ENCODE measurements at regions not wholly inside any gene's neighbourhood (a gene's known extent, or its start where the extent isn't known, plus 50 kb on each side); places are given as distances from the start of the nearest gene placed in this dataset.

DNA sequence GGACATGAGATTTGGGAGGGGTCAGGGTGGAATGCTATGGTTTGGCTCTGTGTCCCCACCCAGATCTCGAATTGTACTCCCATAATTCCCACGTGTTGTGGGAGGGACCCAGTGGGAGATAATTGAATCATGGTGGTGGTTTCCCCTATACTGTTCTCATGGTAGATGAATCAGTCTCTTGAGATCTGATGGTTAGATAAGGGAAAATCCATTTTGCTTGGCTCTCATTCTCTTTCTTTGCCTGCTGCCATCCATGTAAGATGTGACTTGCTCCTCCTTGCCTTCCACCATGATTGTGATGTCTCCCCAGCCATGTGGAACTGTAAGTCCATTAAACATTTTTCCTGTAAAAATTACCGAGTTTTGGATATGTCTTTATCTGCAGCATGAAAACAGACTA lies 80.9 kb upstream of the GALNT5 start:
- no peak for TF ChIP-seq TAF1 (IDR thresholded peaks at IDR 0.05; ENCODE audit: low read depth)
- TF ChIP-seq ZBTB7A (IDR thresholded peaks at IDR 0.05; ENCODE audit: low read depth) = no peak
- no peak for TF ChIP-seq EP300 (IDR thresholded peaks at IDR 0.05; ENCODE audit: borderline replicate concordance)
- TF ChIP-seq RAD21 (IDR thresholded peaks at IDR 0.05; ENCODE audit: low read depth) = no peak
- TF ChIP-seq EGR1 (IDR thresholded peaks at IDR 0.05) = no peak

GRCh38 chr2:157178874-157179273 lies 78.6 kb upstream of the GALNT5 start:
- TF ChIP-seq CEBPB (IDR thresholded peaks at IDR 0.05) (no peak), RAD21 (IDR thresholded peaks at IDR 0.05; ENCODE audit: low read depth) (no peak), EGR1 (IDR thresholded peaks at IDR 0.05) (no peak), NFIC (IDR thresholded peaks at IDR 0.05) (no peak)

DNA sequence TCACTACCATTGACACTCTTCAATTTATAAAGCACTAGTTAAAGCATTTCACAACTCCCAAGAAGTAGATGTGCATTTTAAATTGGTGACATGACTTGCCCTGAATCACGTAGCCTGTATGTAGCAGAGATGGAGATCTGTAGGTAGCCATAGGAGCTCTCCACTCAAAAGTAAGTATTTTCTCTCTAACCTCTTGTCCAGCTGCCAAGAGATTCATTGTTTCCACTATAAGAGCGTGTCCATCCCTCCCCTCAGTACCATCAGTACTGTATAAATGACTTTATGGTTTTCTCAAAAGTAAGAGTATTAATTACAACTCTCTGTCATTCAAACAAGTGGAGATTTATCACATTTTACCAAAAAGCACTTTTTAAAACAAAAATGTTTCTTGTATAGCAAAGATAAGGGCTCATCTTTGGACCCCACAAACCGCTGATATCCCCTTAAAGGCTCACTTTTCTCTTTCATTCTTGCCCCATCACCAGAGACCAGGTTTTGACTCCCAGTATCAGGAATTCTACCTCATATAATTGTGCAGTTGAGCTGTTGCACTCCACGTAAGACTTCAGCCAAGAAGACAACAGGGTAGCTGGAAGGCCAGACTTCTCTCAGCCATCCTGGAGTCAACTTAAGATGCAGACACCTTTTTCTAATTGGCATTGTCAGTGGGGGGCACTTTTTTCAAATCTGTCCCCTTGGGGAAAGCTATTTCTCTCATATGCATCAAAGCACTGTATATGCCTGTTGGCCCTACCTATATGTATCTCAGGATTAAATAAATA lies 78.0 kb upstream of the GALNT5 start:
- TF ChIP-seq, protein P1, sequence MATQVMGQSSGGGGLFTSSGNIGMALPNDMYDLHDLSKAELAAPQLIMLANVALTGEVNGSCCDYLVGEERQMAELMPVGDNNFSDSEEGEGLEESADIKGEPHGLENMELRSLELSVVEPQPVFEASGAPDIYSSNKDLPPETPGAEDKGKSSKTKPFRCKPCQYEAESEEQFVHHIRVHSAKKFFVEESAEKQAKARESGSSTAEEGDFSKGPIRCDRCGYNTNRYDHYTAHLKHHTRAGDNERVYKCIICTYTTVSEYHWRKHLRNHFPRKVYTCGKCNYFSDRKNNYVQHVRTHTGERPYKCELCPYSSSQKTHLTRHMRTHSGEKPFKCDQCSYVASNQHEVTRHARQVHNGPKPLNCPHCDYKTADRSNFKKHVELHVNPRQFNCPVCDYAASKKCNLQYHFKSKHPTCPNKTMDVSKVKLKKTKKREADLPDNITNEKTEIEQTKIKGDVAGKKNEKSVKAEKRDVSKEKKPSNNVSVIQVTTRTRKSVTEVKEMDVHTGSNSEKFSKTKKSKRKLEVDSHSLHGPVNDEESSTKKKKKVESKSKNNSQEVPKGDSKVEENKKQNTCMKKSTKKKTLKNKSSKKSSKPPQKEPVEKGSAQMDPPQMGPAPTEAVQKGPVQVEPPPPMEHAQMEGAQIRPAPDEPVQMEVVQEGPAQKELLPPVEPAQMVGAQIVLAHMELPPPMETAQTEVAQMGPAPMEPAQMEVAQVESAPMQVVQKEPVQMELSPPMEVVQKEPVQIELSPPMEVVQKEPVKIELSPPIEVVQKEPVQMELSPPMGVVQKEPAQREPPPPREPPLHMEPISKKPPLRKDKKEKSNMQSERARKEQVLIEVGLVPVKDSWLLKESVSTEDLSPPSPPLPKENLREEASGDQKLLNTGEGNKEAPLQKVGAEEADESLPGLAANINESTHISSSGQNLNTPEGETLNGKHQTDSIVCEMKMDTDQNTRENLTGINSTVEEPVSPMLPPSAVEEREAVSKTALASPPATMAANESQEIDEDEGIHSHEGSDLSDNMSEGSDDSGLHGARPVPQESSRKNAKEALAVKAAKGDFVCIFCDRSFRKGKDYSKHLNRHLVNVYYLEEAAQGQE (IDR thresholded peaks at IDR 0.05; ENCODE audit: low read depth) = no peak
- no peak for TF ChIP-seq CEBPB (IDR thresholded peaks at IDR 0.05)
- TF ChIP-seq TEAD4 (IDR thresholded peaks at IDR 0.05) = no peak
- TF ChIP-seq TCF12 (IDR thresholded peaks at IDR 0.05; ENCODE audit: low read depth) = no peak
- TF ChIP-seq EGR1 (IDR thresholded peaks at IDR 0.05) = no peak

DNA sequence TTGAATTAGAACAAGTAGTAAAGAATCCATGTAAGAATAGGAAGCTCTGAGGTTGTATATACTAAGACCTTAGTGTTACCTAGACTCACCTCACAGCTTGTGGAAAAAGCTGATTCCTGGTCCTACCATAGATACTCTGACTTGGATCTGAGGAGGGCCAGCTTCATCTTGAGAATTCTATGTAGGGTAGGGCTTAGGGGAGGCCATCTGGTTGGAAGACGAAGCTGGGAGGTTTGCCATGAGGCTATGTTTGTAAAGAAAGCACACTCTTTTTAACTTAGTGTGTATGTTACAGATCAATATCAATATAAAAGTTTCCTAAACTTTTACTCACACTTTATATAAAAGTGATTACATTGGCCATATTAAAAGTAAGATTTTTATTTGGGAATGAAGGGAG lies 77.1 kb upstream of the GALNT5 start:
- TF ChIP-seq CREB1 (IDR thresholded peaks at IDR 0.05; ENCODE audit: low read depth) = no peak
- no peak for TF ChIP-seq NFIC (IDR thresholded peaks at IDR 0.05)
- TF ChIP-seq EP300 (IDR thresholded peaks at IDR 0.05; ENCODE audit: borderline replicate concordance) = no peak
- TF ChIP-seq RAD21 (IDR thresholded peaks at IDR 0.05; ENCODE audit: low read depth) = no peak
- TF ChIP-seq TAF1 (IDR thresholded peaks at IDR 0.05; ENCODE audit: low read depth) = no peak
- TF ChIP-seq, protein P1 (IDR thresholded peaks at IDR 0.05; ENCODE audit: low read depth) = no peak
- TF ChIP-seq TCF12 (IDR thresholded peaks at IDR 0.05; ENCODE audit: low read depth) = no peak
- TF ChIP-seq FOXM1 (IDR thresholded peaks at IDR 0.05; ENCODE audit: borderline replicate concordance, low read depth) = no peak
- no peak for TF ChIP-seq EGR1 (IDR thresholded peaks at IDR 0.05)
- TF ChIP-seq, protein P2, sequence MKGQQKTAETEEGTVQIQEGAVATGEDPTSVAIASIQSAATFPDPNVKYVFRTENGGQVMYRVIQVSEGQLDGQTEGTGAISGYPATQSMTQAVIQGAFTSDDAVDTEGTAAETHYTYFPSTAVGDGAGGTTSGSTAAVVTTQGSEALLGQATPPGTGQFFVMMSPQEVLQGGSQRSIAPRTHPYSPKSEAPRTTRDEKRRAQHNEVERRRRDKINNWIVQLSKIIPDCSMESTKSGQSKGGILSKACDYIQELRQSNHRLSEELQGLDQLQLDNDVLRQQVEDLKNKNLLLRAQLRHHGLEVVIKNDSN (IDR thresholded peaks at IDR 0.05) = no peak
- TF ChIP-seq TEAD4 (IDR thresholded peaks at IDR 0.05) = no peak
- no peak for TF ChIP-seq MAX (IDR thresholded peaks at IDR 0.05)
- TF ChIP-seq YY1 (IDR thresholded peaks at IDR 0.05; ENCODE audit: low read depth) = no peak
- no peak for TF ChIP-seq ZBTB7A (IDR thresholded peaks at IDR 0.05; ENCODE audit: low read depth)
- TF ChIP-seq CEBPB (IDR thresholded peaks at IDR 0.05) = no peak

- TF ChIP-seq RAD21 (IDR thresholded peaks at IDR 0.05; ENCODE audit: low read depth) (no peak), MAX (IDR thresholded peaks at IDR 0.05) (no peak), ZBTB7A (IDR thresholded peaks at IDR 0.05; ENCODE audit: low read depth) (no peak), EP300 (IDR thresholded peaks at IDR 0.05; ENCODE audit: borderline replicate concordance) (no peak), CEBPB (IDR thresholded peaks at IDR 0.05) (no peak), EGR1 (IDR thresholded peaks at IDR 0.05) (no peak), CREB1 (IDR thresholded peaks at IDR 0.05; ENCODE audit: low read depth) (no peak), TAF1 (IDR thresholded peaks at IDR 0.05; ENCODE audit: low read depth) (no peak), NFIC (IDR thresholded peaks at IDR 0.05) (no peak), TEAD4 (IDR thresholded peaks at IDR 0.05) (no peak), FOXM1 (IDR thresholded peaks at IDR 0.05; ENCODE audit: borderline replicate concordance, low read depth) (no peak), YY1 (IDR thresholded peaks at IDR 0.05; ENCODE audit: low read depth) (no peak), TCF12 (IDR thresholded peaks at IDR 0.05; ENCODE audit: low read depth) (no peak)
- TF ChIP-seq, protein P1 (IDR thresholded peaks at IDR 0.05; ENCODE audit: low read depth) = no peak
- TF ChIP-seq, protein P2 (IDR thresholded peaks at IDR 0.05) = no peak
Observed at GRCh38 chr2:157181234-157181633, 76.3 kb upstream of the GALNT5 start.
